ENCODE measurements at regions not wholly inside any gene's neighbourhood (a gene's known extent, or its start where the extent isn't known, plus 50 kb on each side); places are given as distances from the start of the nearest gene placed in this dataset.
A peak's percentile ranks its signal among the peaks of the same experiment; 100 is the strongest.

DNA sequence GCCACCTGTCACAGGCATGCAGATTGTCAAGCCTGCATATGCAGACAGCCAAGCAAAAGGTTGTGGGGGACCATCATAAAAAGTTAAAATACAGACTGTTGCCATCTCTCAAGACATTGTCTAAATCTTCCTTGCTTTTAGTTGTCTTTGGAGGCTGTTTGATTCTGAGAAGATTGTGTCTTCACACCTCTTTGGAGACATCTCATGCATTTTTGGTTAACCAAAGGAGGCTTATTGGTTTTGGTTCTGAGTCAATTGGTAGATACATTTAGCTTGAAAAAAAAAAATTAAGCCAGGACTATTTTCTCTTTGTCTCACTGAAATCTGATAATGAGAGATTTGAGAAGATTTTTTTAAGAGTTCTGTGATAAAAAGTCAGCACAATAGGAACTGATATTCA, 217.6 kb downstream of the LYPLAL1 start:
- no peak overlapping the region for H3K4me3 ChIP-seq (replicated peaks; ENCODE audit: low read depth, low read length)
- TF ChIP-seq, protein P1, sequence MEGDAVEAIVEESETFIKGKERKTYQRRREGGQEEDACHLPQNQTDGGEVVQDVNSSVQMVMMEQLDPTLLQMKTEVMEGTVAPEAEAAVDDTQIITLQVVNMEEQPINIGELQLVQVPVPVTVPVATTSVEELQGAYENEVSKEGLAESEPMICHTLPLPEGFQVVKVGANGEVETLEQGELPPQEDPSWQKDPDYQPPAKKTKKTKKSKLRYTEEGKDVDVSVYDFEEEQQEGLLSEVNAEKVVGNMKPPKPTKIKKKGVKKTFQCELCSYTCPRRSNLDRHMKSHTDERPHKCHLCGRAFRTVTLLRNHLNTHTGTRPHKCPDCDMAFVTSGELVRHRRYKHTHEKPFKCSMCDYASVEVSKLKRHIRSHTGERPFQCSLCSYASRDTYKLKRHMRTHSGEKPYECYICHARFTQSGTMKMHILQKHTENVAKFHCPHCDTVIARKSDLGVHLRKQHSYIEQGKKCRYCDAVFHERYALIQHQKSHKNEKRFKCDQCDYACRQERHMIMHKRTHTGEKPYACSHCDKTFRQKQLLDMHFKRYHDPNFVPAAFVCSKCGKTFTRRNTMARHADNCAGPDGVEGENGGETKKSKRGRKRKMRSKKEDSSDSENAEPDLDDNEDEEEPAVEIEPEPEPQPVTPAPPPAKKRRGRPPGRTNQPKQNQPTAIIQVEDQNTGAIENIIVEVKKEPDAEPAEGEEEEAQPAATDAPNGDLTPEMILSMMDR (IDR thresholded peaks at IDR 0.05; ENCODE audit: low read depth, low read length, missing control alignments) = no peak
- DNase-seq (ENCODE audit: extremely low read depth, low read depth) = no peak

DNA sequence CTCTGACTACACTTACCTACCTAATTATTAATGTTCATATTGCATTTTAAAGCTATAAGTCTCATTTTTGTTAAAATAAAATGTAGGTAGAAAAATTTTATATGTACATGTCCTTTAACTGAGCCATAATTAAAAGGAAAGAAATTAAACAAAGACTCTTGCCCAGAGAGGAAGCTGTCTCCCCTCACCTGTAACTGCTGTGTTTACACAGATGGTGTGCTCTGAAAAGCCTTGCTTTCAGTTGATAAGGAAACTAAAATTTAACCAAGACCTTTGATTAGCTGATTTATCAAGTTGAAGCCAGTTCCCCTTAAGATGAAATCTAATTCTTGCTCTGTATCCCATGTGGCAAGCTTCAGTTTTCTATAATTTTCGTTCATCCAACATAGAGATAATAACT, 213.5 kb downstream of the LYPLAL1 start:
- H3K4me3 ChIP-seq (replicated peaks; ENCODE audit: low read depth, low read length) = no peak overlapping the region
- TF ChIP-seq, protein P1 (IDR thresholded peaks at IDR 0.05; ENCODE audit: low read depth, low read length, missing control alignments) = no peak
- DNase-seq (ENCODE audit: extremely low read depth, low read depth) = no peak

GRCh38 chr1:219385787-219386427, 212.2 kb downstream of the LYPLAL1 start:
- TF ChIP-seq, protein P1 (IDR thresholded peaks at IDR 0.05; ENCODE audit: low read depth, low read length, missing control alignments) = peak; percentile 88
- DNase-seq (ENCODE audit: extremely low read depth, low read depth) = no peak
- H3K4me3 ChIP-seq (replicated peaks; ENCODE audit: low read depth, low read length) = no peak overlapping the region

DNA sequence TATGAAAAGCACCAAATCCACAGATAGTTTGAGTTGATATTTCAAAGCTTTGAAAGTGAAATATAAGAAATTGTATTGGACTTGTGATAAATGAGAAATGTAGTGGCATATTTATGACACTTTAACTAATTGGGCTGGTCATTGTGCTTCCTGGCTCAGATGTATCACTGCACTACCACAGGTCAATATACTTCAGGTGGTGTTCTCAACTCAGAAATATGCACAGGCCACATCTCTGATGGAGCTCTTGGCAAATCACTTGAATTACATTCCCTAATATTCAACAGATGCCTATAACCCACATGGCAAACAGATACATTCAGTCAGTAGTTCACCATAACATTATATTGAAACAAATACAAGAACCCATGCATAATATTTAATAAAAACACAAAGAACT, 209.6 kb downstream of the LYPLAL1 start:
- H3K4me3 ChIP-seq (replicated peaks; ENCODE audit: low read depth, low read length) = no peak overlapping the region
- TF ChIP-seq, protein P1 (IDR thresholded peaks at IDR 0.05; ENCODE audit: low read depth, low read length, missing control alignments) = no peak

GRCh38 chr1:219381396-219381795, 207.7 kb downstream of the LYPLAL1 start:
- no peak overlapping the region for H3K4me3 ChIP-seq (replicated peaks; ENCODE audit: low read depth, low read length)
- TF ChIP-seq, protein P1 (IDR thresholded peaks at IDR 0.05; ENCODE audit: low read depth, low read length, missing control alignments) = no peak
- DNase-seq (ENCODE audit: extremely low read depth, low read depth) = no peak

More for the DNA sequence above, 209.6 kb downstream of the LYPLAL1 start:
- no peak for DNase-seq (ENCODE audit: extremely low read depth, low read depth)

DNA sequence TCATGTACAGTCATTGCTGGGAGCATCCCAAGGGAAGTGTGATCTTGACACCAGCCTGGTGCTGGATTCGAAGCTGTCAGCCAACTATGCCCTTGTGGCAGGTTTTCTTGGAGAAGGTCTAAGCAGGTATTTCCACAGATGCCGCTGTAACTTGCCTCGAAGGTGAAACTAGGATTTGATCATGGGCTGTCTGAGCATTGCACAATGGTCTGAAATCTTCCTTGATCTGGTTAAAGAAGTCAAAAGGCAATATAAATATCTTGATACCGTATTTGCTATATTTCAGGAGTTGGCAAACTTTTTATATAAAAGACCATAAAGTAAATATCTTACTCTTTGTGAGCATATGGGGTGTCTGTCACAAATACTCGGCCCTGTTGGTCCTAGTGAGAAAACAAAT, 206.8 kb downstream of the LYPLAL1 start:
- H3K4me3 ChIP-seq (replicated peaks; ENCODE audit: low read depth, low read length) = no peak overlapping the region
- TF ChIP-seq, protein P1 (IDR thresholded peaks at IDR 0.05; ENCODE audit: low read depth, low read length, missing control alignments) = no peak
- no peak for DNase-seq (ENCODE audit: extremely low read depth, low read depth)

DNA sequence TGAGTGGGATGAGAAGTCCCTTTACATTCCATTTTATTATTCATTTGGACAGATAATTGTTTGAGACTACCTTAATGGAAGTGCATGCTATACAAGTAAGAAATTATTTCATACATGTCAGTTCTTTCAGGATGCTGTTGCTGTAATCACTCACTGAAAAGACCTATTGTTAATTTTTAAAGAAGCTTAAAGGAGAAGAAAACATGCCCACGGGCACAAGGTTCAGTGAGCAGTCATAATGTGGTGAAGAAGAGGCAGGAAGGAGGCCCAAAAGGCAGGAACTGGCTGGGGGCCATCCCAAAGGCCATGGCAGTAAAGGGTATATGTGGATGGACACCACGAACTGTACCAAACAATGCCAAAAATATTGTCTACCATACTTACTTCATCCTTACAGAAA, 206.0 kb downstream of the LYPLAL1 start:
- TF ChIP-seq, protein P1 (IDR thresholded peaks at IDR 0.05; ENCODE audit: low read depth, low read length, missing control alignments) = no peak
- H3K4me3 ChIP-seq (replicated peaks; ENCODE audit: low read depth, low read length) = no peak overlapping the region
- no peak for DNase-seq (ENCODE audit: extremely low read depth, low read depth)
